SU-DHL-6 (cell line): ENCODE measurements at regions not wholly inside any gene's neighbourhood (a gene's known extent, or its start where the extent isn't known, plus 50 kb on each side); places are given as distances from the start of the nearest gene placed in this dataset.

Source experiments
- H2AFZ ChIP-seq: fragments of 200-600 bp; sonication (generic); 2 replicates; pipeline ENCODE4 v1.6.1; 2014; ENCODE audit warnings: low read depth, mild to moderate bottlenecking, moderate library complexity, mixed read lengths, antibody characterized with exemption, low read length; ENCODE audit not compliant: severe bottlenecking
- H3F3A ChIP-seq: fragments of 200-600 bp; shearing (Covaris generic); 2 replicates; pipeline ENCODE4 v1.6.0; 2016; ENCODE audit warnings: antibody characterized with exemption, mild to moderate bottlenecking; ENCODE audit not compliant: insufficient read depth
- H3K27ac ChIP-seq: fragments of 200-600 bp; sonication (generic); 2 replicates; pipeline ENCODE4 v1.5.1; 2016; ENCODE audit warnings: low read depth, mild to moderate bottlenecking, low read length, moderate library complexity, mixed read lengths
- H3K27me3 ChIP-seq: fragments of 200-600 bp; sonication (generic), shearing (Covaris generic); 2 replicates; pipeline ENCODE4 v1.6.0; 2014; ENCODE audit warnings: mild to moderate bottlenecking, low read length
- H3K36me3 ChIP-seq: fragments of 200-600 bp; sonication (generic); 2 replicates; pipeline ENCODE4 v1.6.1; 2014; ENCODE audit warnings: mild to moderate bottlenecking, low read length, mixed read lengths
- H3K4me2 ChIP-seq: fragments of 300-600, 200-600 bp; shearing (Covaris generic), sonication (generic); 2 replicates; pipeline ENCODE4 v1.6.0; 2014; ENCODE audit warnings: low read length, low read depth, mild to moderate bottlenecking; ENCODE audit not compliant: poor library complexity, severe bottlenecking
- H3K4me3 ChIP-seq: fragments of 200-600 bp; sonication (generic); 2 replicates; pipeline ENCODE4 v1.5.1; 2014; ENCODE audit warnings: antibody characterized with exemption, low read length, mild to moderate bottlenecking, mixed read lengths; ENCODE audit not compliant: insufficient read depth, poor library complexity, severe bottlenecking
- H3K79me2 ChIP-seq: fragments of 200-600 bp; sonication (generic); 2 replicates; pipeline ENCODE4 v1.6.1; 2014; ENCODE audit warnings: mild to moderate bottlenecking, low read length, moderate library complexity; ENCODE audit not compliant: insufficient read depth
- H3K9ac ChIP-seq: fragments of 200-600 bp; sonication (generic); 2 replicates; pipeline ENCODE4 v1.7.0; 2014; ENCODE audit warnings: mild to moderate bottlenecking, low read length
- H3K9me2 ChIP-seq: fragments of 200-600 bp; sonication (generic); replicated peaks from 2 replicates; pipeline ENCODE4 v1.6.1; 2014; ENCODE audit warnings: low read length; ENCODE audit not compliant: insufficient read depth
- H3K9me3 ChIP-seq: fragments of 200-600 bp; sonication (generic); 2 replicates; pipeline ENCODE4 v1.6.1; 2014; ENCODE audit warnings: low read length, mixed read lengths; ENCODE audit not compliant: insufficient read depth
- H4K20me1 ChIP-seq: fragments of 200-600 bp; sonication (generic); 2 replicates; pipeline ENCODE4 v1.6.1; 2014; ENCODE audit warnings: low read depth, mild to moderate bottlenecking, antibody characterized with exemption, low read length, moderate library complexity, mixed read lengths
- CTCF ChIP-seq: fragments of 200-600 bp; sonication (generic); IDR thresholded peaks from one replicate; pipeline ENCODE4 v1.5.1; 2017; ENCODE audit warnings: antibody characterized with exemption, mild to moderate bottlenecking, low read length, moderate library complexity; ENCODE audit not compliant: insufficient read depth, poor library complexity, severe bottlenecking
- EZH2phosphoT487 ChIP-seq: fragments of 200-600 bp; sonication (generic), shearing (Covaris generic); conservative IDR thresholded peaks from 2 replicates; pipeline ENCODE4 v1.6.1; 2018; ENCODE audit warnings: mild to moderate bottlenecking, antibody characterized with exemption, low read length, moderate library complexity, mixed read lengths

GRCh38 chr12:20055856-20056255 is 312.5 kb upstream of the PDE3A start:
- Histone ChIP-seq H3K9me3 (no peaks in the 10 kb centered on the region), H3K9ac (no peak overlapping the region), H3K9me2 (no peaks in the 10 kb centered on the region; the same call in 1 of the 2 replicates), H3K79me2 (no peaks in the 10 kb centered on the region), H3K36me3 (no peaks in the 10 kb centered on the region), H4K20me1 (no peaks in the 10 kb centered on the region), H3K4me3 (no peak overlapping the region), H3K4me2 (no peak overlapping the region), H3K27ac (no peak overlapping the region), H2AFZ (no peak overlapping the region), H3F3A (no peaks in the 10 kb centered on the region), H3K27me3 (no peaks in the 10 kb centered on the region)
- no peak for TF ChIP-seq CTCF
- no peak for TF ChIP-seq EZH2phosphoT487

GRCh38 chr12:20057398-20057797 is 310.9 kb upstream of the PDE3A start:
- TF ChIP-seq CTCF (no peak), EZH2phosphoT487 (no peak)
- no peaks in the 10 kb centered on the region for H3K27me3 ChIP-seq
- H3K9me3 ChIP-seq, result no peaks in the 10 kb centered on the region
- H4K20me1 ChIP-seq, result no peaks in the 10 kb centered on the region
- H3K27ac ChIP-seq, result no peak overlapping the region
- H3K4me2 ChIP-seq, result no peak overlapping the region
- no peaks in the 10 kb centered on the region for H3K79me2 ChIP-seq
- no peaks in the 10 kb centered on the region for H3K36me3 ChIP-seq
- no peak overlapping the region for H2AFZ ChIP-seq
- no peak overlapping the region for H3K9ac ChIP-seq
- H3K9me2 ChIP-seq, result no peaks in the 10 kb centered on the region
- no peaks in the 10 kb centered on the region for H3F3A ChIP-seq
- no peak overlapping the region for H3K4me3 ChIP-seq

- Histone ChIP-seq H3K9me3 (no peaks in the 10 kb centered on the region), H3K79me2 (no peaks in the 10 kb centered on the region), H3F3A (no peaks in the 10 kb centered on the region), H3K9me2 (no peaks in the 10 kb centered on the region), H3K9ac (no peak overlapping the region), H3K4me3 (no peak overlapping the region), H4K20me1 (no peaks in the 10 kb centered on the region), H3K36me3 (no peaks in the 10 kb centered on the region), H3K27me3 (no peaks in the 10 kb centered on the region), H2AFZ (no peak overlapping the region), H3K4me2 (no peak overlapping the region), H3K27ac (no peak overlapping the region)
- TF ChIP-seq EZH2phosphoT487 (no peak), CTCF (no peak)
Measured at GRCh38 chr12:20063116-20063515, 305.2 kb upstream of the PDE3A start.
